ENCODE measurements at regions not wholly inside any gene's neighbourhood (a gene's known extent, or its start where the extent isn't known, plus 50 kb on each side); places are given as distances from the start of the nearest gene placed in this dataset.
"Not testable (repeated sequence)": the region's sequence is repeated elsewhere in the genome, so short reads cannot be mapped to it uniquely, and the experiment has no call there.

DNA sequence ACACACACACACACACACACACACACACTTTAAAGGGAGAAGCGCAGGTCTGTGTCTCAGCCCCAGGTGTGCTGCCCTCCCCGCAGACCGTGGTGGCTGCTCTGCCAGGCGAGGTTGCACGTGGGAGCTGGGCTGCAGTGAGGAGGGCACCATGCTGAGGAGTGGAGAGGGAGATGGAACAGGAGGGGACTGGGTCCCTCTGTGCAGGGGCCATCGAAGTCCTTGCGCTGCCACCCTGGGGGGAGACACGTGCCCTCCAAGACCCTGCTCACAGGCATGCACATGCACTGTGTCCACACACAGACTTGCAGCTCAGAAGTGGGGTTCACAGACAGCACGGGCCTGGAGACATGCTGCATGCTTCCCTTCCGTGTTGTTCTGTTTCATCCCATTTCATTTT is 65.5 kb upstream of the HGFAC start:
- no peaks in the 10 kb centered on the region for H3K27me3 ChIP-seq (ENCODE audit: control insufficient read depth, insufficient read depth, low read length)
- peaks cover 13% of the 10 kb centered on the region for H3K9me3 ChIP-seq (ENCODE audit: control insufficient read depth, insufficient read depth, low read length)
- TF ChIP-seq, protein P1, sequence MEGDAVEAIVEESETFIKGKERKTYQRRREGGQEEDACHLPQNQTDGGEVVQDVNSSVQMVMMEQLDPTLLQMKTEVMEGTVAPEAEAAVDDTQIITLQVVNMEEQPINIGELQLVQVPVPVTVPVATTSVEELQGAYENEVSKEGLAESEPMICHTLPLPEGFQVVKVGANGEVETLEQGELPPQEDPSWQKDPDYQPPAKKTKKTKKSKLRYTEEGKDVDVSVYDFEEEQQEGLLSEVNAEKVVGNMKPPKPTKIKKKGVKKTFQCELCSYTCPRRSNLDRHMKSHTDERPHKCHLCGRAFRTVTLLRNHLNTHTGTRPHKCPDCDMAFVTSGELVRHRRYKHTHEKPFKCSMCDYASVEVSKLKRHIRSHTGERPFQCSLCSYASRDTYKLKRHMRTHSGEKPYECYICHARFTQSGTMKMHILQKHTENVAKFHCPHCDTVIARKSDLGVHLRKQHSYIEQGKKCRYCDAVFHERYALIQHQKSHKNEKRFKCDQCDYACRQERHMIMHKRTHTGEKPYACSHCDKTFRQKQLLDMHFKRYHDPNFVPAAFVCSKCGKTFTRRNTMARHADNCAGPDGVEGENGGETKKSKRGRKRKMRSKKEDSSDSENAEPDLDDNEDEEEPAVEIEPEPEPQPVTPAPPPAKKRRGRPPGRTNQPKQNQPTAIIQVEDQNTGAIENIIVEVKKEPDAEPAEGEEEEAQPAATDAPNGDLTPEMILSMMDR (IDR thresholded peaks at IDR 0.05; ENCODE audit: low read depth, low read length) = no peak
- H3K27ac ChIP-seq (ENCODE audit: low read depth, low read length) = no peak overlapping the region
- H3K4me3 ChIP-seq (ENCODE audit: low read depth, low read length) = no peak overlapping the region
- no peak for DNase-seq (ENCODE audit: low read depth, low spot score)
- POLR2A ChIA-PET = interaction anchor here (0.7 to 1.7 kb wide), 3 partner anchors 13 to 83 kb away, joined by 3 to 9 read pairs (median 6); no protein-coding TSS in a partner anchor
- CTCF ChIA-PET = interaction anchor here (0.9 to 1.8 kb wide), 2 partner anchors 25 to 104 kb away, joined by 3 to 7 read pairs; no protein-coding TSS in a partner anchor

DNA sequence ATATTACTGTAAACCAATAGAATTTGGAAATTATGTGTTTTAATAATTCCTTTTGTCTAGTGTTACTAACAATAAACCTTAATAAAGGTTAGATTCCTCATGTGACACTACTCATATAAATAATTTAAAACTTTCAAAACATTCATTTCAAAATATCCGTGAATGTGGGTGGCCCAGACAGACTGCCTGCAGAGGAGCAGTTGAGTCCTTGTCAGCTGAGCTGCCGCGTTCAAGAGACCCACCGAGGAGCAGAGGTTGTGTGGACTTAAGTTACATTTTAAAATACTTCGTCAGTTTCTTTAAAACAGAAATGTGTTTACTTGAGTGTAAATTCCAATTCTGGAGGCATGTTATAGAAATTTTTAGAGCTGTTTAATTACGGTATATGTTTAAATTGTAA is 64.2 kb upstream of the HGFAC start:
- POLR2A ChIA-PET = no interaction called here
- CTCF ChIA-PET = no interaction called here
- TF ChIP-seq, protein P1 (IDR thresholded peaks at IDR 0.05; ENCODE audit: low read depth, low read length) = no peak
- no peak for DNase-seq (ENCODE audit: low read depth, low spot score)
- Histone ChIP-seq H3K27ac (ENCODE audit: low read depth, low read length) (no peak overlapping the region), H3K4me3 (ENCODE audit: low read depth, low read length) (no peak overlapping the region), H3K9me3 (ENCODE audit: control insufficient read depth, insufficient read depth, low read length) (peaks cover 13% of the 10 kb centered on the region), H3K27me3 (ENCODE audit: control insufficient read depth, insufficient read depth, low read length) (no peaks in the 10 kb centered on the region)

DNA sequence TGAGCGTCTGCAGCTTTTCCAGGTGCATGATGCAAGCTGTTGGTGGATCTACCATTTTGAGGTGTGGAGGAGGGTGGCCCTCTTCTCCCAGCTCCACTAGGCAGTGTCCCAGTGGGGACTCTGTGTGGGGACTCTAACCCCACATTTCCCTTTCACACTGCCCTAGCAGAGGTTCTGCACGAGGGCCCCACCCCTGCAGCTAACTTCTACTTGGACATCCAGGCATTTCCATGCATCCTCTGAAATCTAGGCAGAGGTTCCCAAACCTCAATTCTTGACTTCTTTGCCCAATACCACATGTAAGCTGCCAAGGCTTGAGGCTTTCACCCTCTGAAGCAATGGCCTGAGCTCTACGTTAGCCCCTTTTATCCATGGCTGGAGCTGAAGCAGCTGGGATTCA is 61.4 kb upstream of the HGFAC start:
- POLR2A ChIA-PET; H3K4me3 ChIP-seq (ENCODE audit: low read depth, low read length); DNase-seq (ENCODE audit: low read depth, low spot score); H3K27me3 ChIP-seq (ENCODE audit: control insufficient read depth, insufficient read depth, low read length); H3K27ac ChIP-seq (ENCODE audit: low read depth, low read length); CTCF ChIA-PET: not testable (repeated sequence)
- peaks cover 10% of the 10 kb centered on the region for H3K9me3 ChIP-seq (ENCODE audit: control insufficient read depth, insufficient read depth, low read length)

DNA sequence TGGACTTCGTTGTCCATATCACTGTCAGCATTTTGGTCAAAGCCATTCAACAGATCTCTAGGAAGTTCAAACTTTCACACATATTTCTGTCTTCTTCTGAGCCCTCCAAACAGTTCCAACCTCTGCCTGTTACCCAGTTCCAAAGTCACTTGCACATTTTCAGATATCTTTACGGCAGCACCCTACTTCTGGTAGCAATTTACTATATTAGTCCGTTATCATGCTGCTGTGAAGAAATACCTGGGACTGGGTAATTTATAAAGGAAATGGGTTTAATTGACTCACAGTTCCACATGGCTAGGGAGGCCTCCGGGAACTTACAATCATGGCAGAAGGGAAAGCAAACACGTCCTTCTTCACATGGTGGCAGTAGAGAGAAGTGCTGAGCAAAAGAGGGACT is 60.6 kb upstream of the HGFAC start:
- H3K4me3 ChIP-seq (ENCODE audit: low read depth, low read length); DNase-seq (ENCODE audit: low read depth, low spot score); H3K27ac ChIP-seq (ENCODE audit: low read depth, low read length); CTCF ChIA-PET; H3K27me3 ChIP-seq (ENCODE audit: control insufficient read depth, insufficient read depth, low read length); POLR2A ChIA-PET: not testable (repeated sequence)
- peaks cover 13% of the 10 kb centered on the region for H3K9me3 ChIP-seq (ENCODE audit: control insufficient read depth, insufficient read depth, low read length)

DNA sequence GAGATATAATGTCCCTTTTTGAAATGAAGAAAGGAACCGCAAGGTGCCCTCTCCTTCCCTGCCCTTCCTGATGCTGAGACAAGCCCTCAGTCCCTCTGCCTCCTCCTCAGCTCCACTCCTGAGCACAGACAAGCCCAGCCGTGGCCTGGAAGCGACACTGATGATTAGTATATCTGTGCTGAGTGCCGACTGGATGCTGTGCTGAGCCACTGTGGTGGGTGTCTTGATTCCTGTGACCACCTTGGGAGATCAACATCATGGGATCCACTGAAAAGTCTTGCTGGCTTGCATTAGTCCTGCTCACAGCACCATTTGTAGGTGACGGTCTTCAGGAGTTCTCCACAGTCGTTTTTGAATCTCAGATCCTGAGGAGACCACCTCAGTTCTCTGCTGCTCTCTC is 59.5 kb upstream of the HGFAC start:
- Histone ChIP-seq H3K27me3 (ENCODE audit: control insufficient read depth, insufficient read depth, low read length) (no peaks in the 10 kb centered on the region), H3K27ac (ENCODE audit: low read depth, low read length) (no peak overlapping the region), H3K9me3 (ENCODE audit: control insufficient read depth, insufficient read depth, low read length) (peaks cover 13% of the 10 kb centered on the region), H3K4me3 (ENCODE audit: low read depth, low read length) (no peak overlapping the region)
- no peak for DNase-seq (ENCODE audit: low read depth, low spot score)
- CTCF ChIA-PET = no interaction called here
- POLR2A ChIA-PET = no interaction called here
- TF ChIP-seq, protein P1 (IDR thresholded peaks at IDR 0.05; ENCODE audit: low read depth, low read length) = no peak

DNA sequence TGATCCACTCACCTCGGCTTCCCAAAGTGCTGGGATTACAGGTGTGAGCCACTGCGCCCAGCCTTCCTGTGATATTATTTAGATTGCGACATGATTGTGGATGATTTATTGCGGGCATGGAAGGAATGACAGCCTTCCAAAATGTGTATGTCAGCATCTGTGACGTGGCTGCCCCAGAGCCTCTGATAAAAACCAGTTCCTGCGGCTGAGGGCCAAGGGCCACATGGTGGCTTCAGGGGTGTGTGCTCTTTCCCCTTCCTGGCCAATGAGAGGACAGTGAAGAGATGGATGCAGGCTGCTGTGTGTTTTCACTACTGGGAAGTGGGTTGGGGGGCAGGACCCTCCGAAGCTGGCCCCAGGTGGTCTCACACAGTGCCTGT is 57.4 kb upstream of the HGFAC start:
- Histone ChIP-seq H3K9me3 (ENCODE audit: control insufficient read depth, insufficient read depth, low read length) (peaks cover 13% of the 10 kb centered on the region), H3K27me3 (ENCODE audit: control insufficient read depth, insufficient read depth, low read length) (no peaks in the 10 kb centered on the region), H3K27ac (ENCODE audit: low read depth, low read length) (no peak overlapping the region), H3K4me3 (ENCODE audit: low read depth, low read length) (no peak overlapping the region)
- POLR2A ChIA-PET = no interaction called here
- CTCF ChIA-PET = no interaction called here
- TF ChIP-seq, protein P1 (IDR thresholded peaks at IDR 0.05; ENCODE audit: low read depth, low read length) = no peak
- no peak for DNase-seq (ENCODE audit: low read depth, low spot score)
